Glomerular visceral epithelial cell (primary cell): ENCODE measurements at regions not wholly inside any gene's neighbourhood (a gene's known extent, or its start where the extent isn't known, plus 50 kb on each side); places are given as distances from the start of the nearest gene placed in this dataset.
"Not testable (repeated sequence)": the region's sequence is repeated elsewhere in the genome, so short reads cannot be mapped to it uniquely, and the experiment has no call there.

Experiments used
- DNase-seq: peaks from one replicate; pipeline ENCODE4 v3.0.0-alpha.2; 2016; ENCODE audit errors: extremely low spot score

- DNase-seq: no peak
These were observed 784.1 kb downstream of the MAT2B start for GRCh38 chr5:164289526-164289925.

- no peak for DNase-seq
These were observed 791.2 kb downstream of the MAT2B start for GRCh38 chr5:164296603-164297080.

- DNase-seq: no peak
These were observed 792.7 kb downstream of the MAT2B start for GRCh38 chr5:164298165-164298564.

GRCh38 chr5:164300295-164300694 is 794.9 kb downstream of the MAT2B start:
- no peak for DNase-seq

GRCh38 chr5:164301136-164301535 is 795.7 kb downstream of the MAT2B start:
- DNase-seq: no peak

GRCh38 chr5:164301708-164302107 is 796.3 kb downstream of the MAT2B start:
- no peak for DNase-seq

- no peak for DNase-seq
These were observed 797.3 kb downstream of the MAT2B start for GRCh38 chr5:164302533-164303235.

- DNase-seq: no peak
These were observed 798.3 kb downstream of the MAT2B start for GRCh38 chr5:164303646-164304215.

GRCh38 chr5:164306662-164307061 is 801.2 kb downstream of the MAT2B start:
- no peak for DNase-seq

GRCh38 chr5:164312801-164313200 is 807.4 kb downstream of the MAT2B start:
- DNase-seq: no peak

GRCh38 chr5:164317676-164318075 is 812.3 kb downstream of the MAT2B start:
- DNase-seq: no peak

- DNase-seq: no peak
These were observed 813.7 kb downstream of the MAT2B start for GRCh38 chr5:164319161-164319560.

- DNase-seq: no peak
These were observed 818.8 kb downstream of the MAT2B start for GRCh38 chr5:164324239-164324638.

GRCh38 chr5:164326219-164326618 is 820.8 kb downstream of the MAT2B start:
- DNase-seq: no peak

GRCh38 chr5:164327166-164327565 is 821.7 kb downstream of the MAT2B start:
- not testable (repeated sequence) for DNase-seq

- no peak for DNase-seq
These were observed 827.2 kb downstream of the MAT2B start for GRCh38 chr5:164332349-164333196.

GRCh38 chr5:164335837-164336236 is 830.4 kb downstream of the MAT2B start:
- DNase-seq: peak; percentile 57

GRCh38 chr5:164336276-164336675 is 830.9 kb downstream of the MAT2B start:
- no peak for DNase-seq

GRCh38 chr5:164336906-164337305 is 831.5 kb downstream of the MAT2B start:
- DNase-seq: no peak

- DNase-seq: no peak
These were observed 835.7 kb downstream of the MAT2B start for GRCh38 chr5:164341056-164341619.

- DNase-seq: peak; percentile 8
These were observed 839.9 kb downstream of the MAT2B start for GRCh38 chr5:164345173-164345849.

GRCh38 chr5:164345853-164346252 is 840.4 kb downstream of the MAT2B start:
- no peak for DNase-seq
